SK-N-MC (cell line): ENCODE measurements at regions not wholly inside any gene's neighbourhood (a gene's known extent, or its start where the extent isn't known, plus 50 kb on each side); places are given as distances from the start of the nearest gene placed in this dataset.

Source experiments
- DNase-seq: peaks from one replicate; pipeline ENCODE4 v3.0.0-alpha.2; 2011; ENCODE audit warnings: low read depth, low spot score
- H3K27ac ChIP-seq: fragments of 200-600 bp; sonication (generic); 2 replicates; pipeline ENCODE4 v1.5.1; 2016; ENCODE audit warnings: mixed run types
- H3K36me3 ChIP-seq: fragments of 200-600 bp; sonication (generic); 2 replicates; pipeline ENCODE4 v1.6.1; 2017; ENCODE audit warnings: antibody characterized with exemption, low read length, mixed read lengths; ENCODE audit not compliant: insufficient read depth
- H3K4me3 ChIP-seq: fragments of 200-600 bp; sonication (generic); 2 replicates; pipeline ENCODE4 v1.5.1; 2016
- H3K9ac ChIP-seq: fragments of 200-600 bp; sonication (generic); 2 replicates; pipeline ENCODE4 v1.8.0; 2017; ENCODE audit warnings: mixed run types, mixed read lengths; ENCODE audit not compliant: insufficient read length
- H3K9me3 ChIP-seq: fragments of 200-600 bp; sonication (generic); 2 replicates; pipeline ENCODE4 v1.6.1; 2017; ENCODE audit warnings: low read depth, mild to moderate bottlenecking, antibody characterized with exemption, low read length, moderate library complexity, mixed read lengths
- EZH2 ChIP-seq: fragments of 200-600 bp; sonication (generic); IDR thresholded peaks from one replicate; pipeline ENCODE4 v1.6.1; 2017; ENCODE audit warnings: antibody characterized with exemption
- FOXP2 ChIP-seq: optimal IDR thresholded peaks from 2 replicates; pipeline ENCODE3; 2011; ENCODE audit warnings: mild to moderate bottlenecking, moderate library complexity; ENCODE audit not compliant: insufficient read depth; ENCODE audit errors: extremely low read length, control extremely low read depth
- POLR2AphosphoS5 ChIP-seq: IDR thresholded peaks from 2 replicates; pipeline ENCODE4 v1.6.1; 2012; ENCODE audit warnings: mild to moderate bottlenecking, low read depth, low read length, borderline replicate concordance

- Histone ChIP-seq H3K27ac (no peak overlapping the region), H3K4me3 (no peak overlapping the region), H3K9me3 (no peaks in the 10 kb centered on the region), H3K9ac (no peak overlapping the region), H3K36me3 (no peaks in the 10 kb centered on the region)
- DNase-seq: no peak
- TF ChIP-seq EZH2 (no peak), FOXP2 (no peak), POLR2AphosphoS5 (no peak)
Measured at GRCh38 chr7:81415181-81415580, 354.7 kb downstream of the HGF start.

GRCh38 chr7:81414411-81414810, 355.4 kb downstream of the HGF start:
- Histone ChIP-seq H3K27ac (no peak overlapping the region), H3K4me3 (no peak overlapping the region), H3K36me3 (no peaks in the 10 kb centered on the region), H3K9me3 (no peaks in the 10 kb centered on the region), H3K9ac (no peak overlapping the region)
- no peak for DNase-seq
- no peak for TF ChIP-seq EZH2
- TF ChIP-seq POLR2AphosphoS5: no peak
- TF ChIP-seq FOXP2: no peak

- no peak for TF ChIP-seq FOXP2
- TF ChIP-seq EZH2: no peak
- no peak for TF ChIP-seq POLR2AphosphoS5
- no peak for DNase-seq
- H3K36me3 ChIP-seq: no peaks in the 10 kb centered on the region
- H3K27ac ChIP-seq: no peak overlapping the region
- H3K4me3 ChIP-seq: no peak overlapping the region
- H3K9me3 ChIP-seq: no peaks in the 10 kb centered on the region
- no peak overlapping the region for H3K9ac ChIP-seq
Measured at GRCh38 chr7:81410471-81411117, 359.3 kb downstream of the HGF start.

GRCh38 chr7:81408728-81409127, 361.1 kb downstream of the HGF start:
- Histone ChIP-seq H3K36me3 (no peaks in the 10 kb centered on the region), H3K4me3 (no peak overlapping the region), H3K27ac (no peak overlapping the region), H3K9ac (no peak overlapping the region), H3K9me3 (no peaks in the 10 kb centered on the region; the same call in 1 of the 2 replicates)
- DNase-seq: no peak
- no peak for TF ChIP-seq EZH2
- no peak for TF ChIP-seq POLR2AphosphoS5
- TF ChIP-seq FOXP2: no peak

- TF ChIP-seq EZH2 (no peak), POLR2AphosphoS5 (no peak), FOXP2 (no peak)
- DNase-seq: no peak
- H3K9me3 ChIP-seq: no peaks in the 10 kb centered on the region; the same call in 1 of the 2 replicates
- no peak overlapping the region for H3K9ac ChIP-seq
- H3K27ac ChIP-seq: no peak overlapping the region
- no peak overlapping the region for H3K4me3 ChIP-seq
- H3K36me3 ChIP-seq: no peaks in the 10 kb centered on the region
Measured at GRCh38 chr7:81407094-81407493, 362.8 kb downstream of the HGF start.

GRCh38 chr7:81404669-81405068, 365.2 kb downstream of the HGF start:
- H3K4me3 ChIP-seq: no peak overlapping the region
- DNase-seq: no peak
- no peak overlapping the region for H3K9ac ChIP-seq
- TF ChIP-seq EZH2 (no peak), FOXP2 (no peak), POLR2AphosphoS5 (no peak)
- H3K27ac ChIP-seq: no peak overlapping the region
- H3K9me3 ChIP-seq: no peaks in the 10 kb centered on the region; the same call in 1 of the 2 replicates
- H3K36me3 ChIP-seq: no peaks in the 10 kb centered on the region

- no peaks in the 10 kb centered on the region for H3K36me3 ChIP-seq
- no peak overlapping the region for H3K9ac ChIP-seq
- no peak overlapping the region for H3K27ac ChIP-seq
- no peak for DNase-seq
- no peak overlapping the region for H3K4me3 ChIP-seq
- H3K9me3 ChIP-seq: no peaks in the 10 kb centered on the region; the same call in 1 of the 2 replicates
- TF ChIP-seq FOXP2 (no peak), POLR2AphosphoS5 (no peak), EZH2 (no peak)
Measured at GRCh38 chr7:81402227-81402626, 367.6 kb downstream of the HGF start.

GRCh38 chr7:81399471-81399870, 370.4 kb downstream of the HGF start:
- no peak overlapping the region for H3K27ac ChIP-seq
- no peaks in the 10 kb centered on the region for H3K36me3 ChIP-seq
- DNase-seq: no peak
- no peak for TF ChIP-seq POLR2AphosphoS5
- no peak for TF ChIP-seq EZH2
- TF ChIP-seq FOXP2: no peak
- H3K9me3 ChIP-seq: no peaks in the 10 kb centered on the region
- no peak overlapping the region for H3K9ac ChIP-seq
- no peak overlapping the region for H3K4me3 ChIP-seq

- no peak overlapping the region for H3K9ac ChIP-seq
- DNase-seq: no peak
- H3K27ac ChIP-seq: no peak overlapping the region
- no peak overlapping the region for H3K4me3 ChIP-seq
- H3K9me3 ChIP-seq: no peaks in the 10 kb centered on the region
- H3K36me3 ChIP-seq: no peaks in the 10 kb centered on the region
- no peak for TF ChIP-seq EZH2
- no peak for TF ChIP-seq FOXP2
- TF ChIP-seq POLR2AphosphoS5: no peak
Measured at GRCh38 chr7:81394029-81394428, 375.8 kb downstream of the HGF start.

GRCh38 chr7:81393018-81393417, 376.8 kb downstream of the HGF start:
- Histone ChIP-seq H3K36me3 (no peaks in the 10 kb centered on the region), H3K4me3 (no peak overlapping the region), H3K9ac (no peak overlapping the region), H3K27ac (no peak overlapping the region), H3K9me3 (no peaks in the 10 kb centered on the region)
- TF ChIP-seq EZH2 (no peak), POLR2AphosphoS5 (no peak), FOXP2 (no peak)
- no peak for DNase-seq
